ENCODE measurements at regions not wholly inside any gene's neighbourhood (a gene's known extent, or its start where the extent isn't known, plus 50 kb on each side); places are given as distances from the start of the nearest gene placed in this dataset.

GRCh38 chr13:29952245-29952644 is 101.8 kb upstream of the UBL3 start:
- DNase-seq (ENCODE audit: low read depth), result no peak
- no peak overlapping the region for H3K4me3 ChIP-seq (ENCODE audit: control insufficient read depth, low read depth, low read length)
- no peak for TF ChIP-seq CTCF (IDR thresholded peaks at IDR 0.05; ENCODE audit: control insufficient read depth, insufficient read depth, low read depth, low read length, missing control alignments)

GRCh38 chr13:29948791-29949190 is 98.4 kb upstream of the UBL3 start:
- no peak overlapping the region for H3K4me3 ChIP-seq (ENCODE audit: control insufficient read depth, low read depth, low read length)
- TF ChIP-seq CTCF (IDR thresholded peaks at IDR 0.05; ENCODE audit: control insufficient read depth, insufficient read depth, low read depth, low read length, missing control alignments), result no peak
- no peak for DNase-seq (ENCODE audit: low read depth)

- no peak for TF ChIP-seq CTCF (IDR thresholded peaks at IDR 0.05; ENCODE audit: control insufficient read depth, insufficient read depth, low read depth, low read length, missing control alignments)
- no peak overlapping the region for H3K4me3 ChIP-seq (ENCODE audit: control insufficient read depth, low read depth, low read length)
- DNase-seq (ENCODE audit: low read depth), result no peak
These were observed 97.8 kb upstream of the UBL3 start for GRCh38 chr13:29948244-29948643.

GRCh38 chr13:29947839-29948238 is 97.4 kb upstream of the UBL3 start:
- TF ChIP-seq CTCF (IDR thresholded peaks at IDR 0.05; ENCODE audit: control insufficient read depth, insufficient read depth, low read depth, low read length, missing control alignments), result no peak
- H3K4me3 ChIP-seq (ENCODE audit: control insufficient read depth, low read depth, low read length), result no peak overlapping the region
- no peak for DNase-seq (ENCODE audit: low read depth)

GRCh38 chr13:29946093-29946492 is 95.7 kb upstream of the UBL3 start:
- DNase-seq (ENCODE audit: low read depth), result no peak
- H3K4me3 ChIP-seq (ENCODE audit: control insufficient read depth, low read depth, low read length), result no peak overlapping the region
- no peak for TF ChIP-seq CTCF (IDR thresholded peaks at IDR 0.05; ENCODE audit: control insufficient read depth, insufficient read depth, low read depth, low read length, missing control alignments)

- TF ChIP-seq CTCF (IDR thresholded peaks at IDR 0.05; ENCODE audit: control insufficient read depth, insufficient read depth, low read depth, low read length, missing control alignments), result no peak
- no peak for DNase-seq (ENCODE audit: low read depth)
- no peak overlapping the region for H3K4me3 ChIP-seq (ENCODE audit: control insufficient read depth, low read depth, low read length)
These were observed 93.3 kb upstream of the UBL3 start for GRCh38 chr13:29943686-29944085.

GRCh38 chr13:29943273-29943672 is 92.9 kb upstream of the UBL3 start:
- DNase-seq (ENCODE audit: low read depth), result no peak
- TF ChIP-seq CTCF (IDR thresholded peaks at IDR 0.05; ENCODE audit: control insufficient read depth, insufficient read depth, low read depth, low read length, missing control alignments), result no peak
- no peak overlapping the region for H3K4me3 ChIP-seq (ENCODE audit: control insufficient read depth, low read depth, low read length)
